ENCODE measurements at regions not wholly inside any gene's neighbourhood (a gene's known extent, or its start where the extent isn't known, plus 50 kb on each side); places are given as distances from the start of the nearest gene placed in this dataset.

GRCh38 chr3:72328755-72329277, 519.4 kb downstream of the SHQ1 start:
- DNase-seq: no peak
- no peaks in the 10 kb centered on the region for H3K27me3 Mint-ChIP-seq
- no peaks in the 10 kb centered on the region for H3K4me1 Mint-ChIP-seq
- no peaks in the 10 kb centered on the region for H3K9me3 Mint-ChIP-seq
- no peak overlapping the region for H3K4me3 Mint-ChIP-seq
- H3K36me3 Mint-ChIP-seq: no peaks in the 10 kb centered on the region
- H3K27ac Mint-ChIP-seq: no peak overlapping the region

GRCh38 chr3:72327008-72327407, 521.2 kb downstream of the SHQ1 start:
- H3K4me1 Mint-ChIP-seq: no peaks in the 10 kb centered on the region
- DNase-seq: no peak
- no peaks in the 10 kb centered on the region for H3K36me3 Mint-ChIP-seq

GRCh38 chr3:72324253-72324811, 523.9 kb downstream of the SHQ1 start:
- Mint-ChIP-seq H3K27ac (no peak overlapping the region), H3K36me3 (no peaks in the 10 kb centered on the region), H3K27me3 (no peaks in the 10 kb centered on the region), H3K4me3 (no peak overlapping the region), H3K9me3 (no peaks in the 10 kb centered on the region), H3K4me1 (no peaks in the 10 kb centered on the region)
- no peak for DNase-seq

More at GRCh38 chr3:72327008-72327407, 521.2 kb downstream of the SHQ1 start:
- Mint-ChIP-seq H3K9me3 (no peaks in the 10 kb centered on the region), H3K27me3 (no peaks in the 10 kb centered on the region), H3K27ac (no peak overlapping the region), H3K4me3 (no peak overlapping the region)

- H3K27ac Mint-ChIP-seq: no peak overlapping the region
- no peak overlapping the region for H3K4me3 Mint-ChIP-seq
- no peaks in the 10 kb centered on the region for H3K27me3 Mint-ChIP-seq
- H3K9me3 Mint-ChIP-seq: no peaks in the 10 kb centered on the region
- no peaks in the 10 kb centered on the region for H3K4me1 Mint-ChIP-seq
- H3K36me3 Mint-ChIP-seq: no peaks in the 10 kb centered on the region
- no peak for DNase-seq
Measured at GRCh38 chr3:72323773-72324172, 524.5 kb downstream of the SHQ1 start.

- DNase-seq: no peak
- H3K27ac Mint-ChIP-seq: no peak overlapping the region
- no peaks in the 10 kb centered on the region for H3K9me3 Mint-ChIP-seq
- H3K4me3 Mint-ChIP-seq: no peak overlapping the region
- H3K27me3 Mint-ChIP-seq: no peaks in the 10 kb centered on the region
- H3K36me3 Mint-ChIP-seq: no peaks in the 10 kb centered on the region
- no peaks in the 10 kb centered on the region for H3K4me1 Mint-ChIP-seq
Measured at GRCh38 chr3:72322264-72322976, 525.8 kb downstream of the SHQ1 start.

- Mint-ChIP-seq H3K27ac (no peak overlapping the region), H3K4me1 (no peaks in the 10 kb centered on the region), H3K27me3 (no peaks in the 10 kb centered on the region)
Measured at GRCh38 chr3:72320955-72321303, 527.3 kb downstream of the SHQ1 start.

GRCh38 chr3:72320095-72320954, 527.9 kb downstream of the SHQ1 start:
- H3K9me3 Mint-ChIP-seq: no peaks in the 10 kb centered on the region
- no peaks in the 10 kb centered on the region for H3K36me3 Mint-ChIP-seq
- H3K4me3 Mint-ChIP-seq: no peak overlapping the region
- H3K27ac Mint-ChIP-seq: no peak overlapping the region
- H3K4me1 Mint-ChIP-seq: no peaks in the 10 kb centered on the region
- DNase-seq: no peak
- no peaks in the 10 kb centered on the region for H3K27me3 Mint-ChIP-seq

More at GRCh38 chr3:72320955-72321303, 527.3 kb downstream of the SHQ1 start:
- DNase-seq: no peak
- no peak overlapping the region for H3K4me3 Mint-ChIP-seq
- no peaks in the 10 kb centered on the region for H3K9me3 Mint-ChIP-seq
- H3K36me3 Mint-ChIP-seq: no peaks in the 10 kb centered on the region

- H3K9me3 Mint-ChIP-seq: no peaks in the 10 kb centered on the region
- DNase-seq: no peak
- no peaks in the 10 kb centered on the region for H3K36me3 Mint-ChIP-seq
- H3K4me1 Mint-ChIP-seq: no peaks in the 10 kb centered on the region
- H3K27ac Mint-ChIP-seq: no peak overlapping the region
- H3K27me3 Mint-ChIP-seq: no peaks in the 10 kb centered on the region
- H3K4me3 Mint-ChIP-seq: no peak overlapping the region
Measured at GRCh38 chr3:72319194-72320094, 528.8 kb downstream of the SHQ1 start.

GRCh38 chr3:72318504-72319193, 529.6 kb downstream of the SHQ1 start:
- no peak overlapping the region for H3K4me3 Mint-ChIP-seq
- no peaks in the 10 kb centered on the region for H3K4me1 Mint-ChIP-seq
- no peaks in the 10 kb centered on the region for H3K36me3 Mint-ChIP-seq
- no peak for DNase-seq
- no peak overlapping the region for H3K27ac Mint-ChIP-seq
- H3K9me3 Mint-ChIP-seq: no peaks in the 10 kb centered on the region
- H3K27me3 Mint-ChIP-seq: no peaks in the 10 kb centered on the region

- no peaks in the 10 kb centered on the region for H3K4me1 Mint-ChIP-seq
- H3K27ac Mint-ChIP-seq: no peak overlapping the region
- no peak overlapping the region for H3K4me3 Mint-ChIP-seq
- DNase-seq: no peak
- no peaks in the 10 kb centered on the region for H3K27me3 Mint-ChIP-seq
- no peaks in the 10 kb centered on the region for H3K36me3 Mint-ChIP-seq
- H3K9me3 Mint-ChIP-seq: no peaks in the 10 kb centered on the region
Measured at GRCh38 chr3:72317491-72317890, 530.8 kb downstream of the SHQ1 start.

- Mint-ChIP-seq H3K9me3 (no peaks in the 10 kb centered on the region), H3K27me3 (no peaks in the 10 kb centered on the region), H3K27ac (no peak overlapping the region)
Measured at GRCh38 chr3:72316501-72317279, 531.6 kb downstream of the SHQ1 start.

GRCh38 chr3:72313308-72313707, 528.4 kb upstream of the PROK2 start:
- Mint-ChIP-seq H3K4me3 (no peak overlapping the region), H3K27me3 (no peaks in the 10 kb centered on the region), H3K27ac (no peak overlapping the region), H3K9me3 (no peaks in the 10 kb centered on the region), H3K36me3 (no peaks in the 10 kb centered on the region), H3K4me1 (peaks cover 21% of the 10 kb centered on the region)
- no peak for DNase-seq

More at GRCh38 chr3:72316501-72317279, 531.6 kb downstream of the SHQ1 start:
- peaks cover 1% of the 10 kb centered on the region for H3K4me1 Mint-ChIP-seq
- no peak for DNase-seq
- H3K4me3 Mint-ChIP-seq: no peak overlapping the region
- H3K36me3 Mint-ChIP-seq: no peaks in the 10 kb centered on the region

- Mint-ChIP-seq H3K27ac (no peak overlapping the region), H3K4me1 (peaks cover 21% of the 10 kb centered on the region), H3K27me3 (no peaks in the 10 kb centered on the region), H3K9me3 (no peaks in the 10 kb centered on the region), H3K4me3 (no peak overlapping the region), H3K36me3 (no peaks in the 10 kb centered on the region)
- no peak for DNase-seq
Measured at GRCh38 chr3:72312339-72312738, 527.4 kb upstream of the PROK2 start.

Measured in activated naive CD8-positive, alpha-beta T cell treated with anti-CD3 and anti-CD28 coated beads for 36 hours (primary cell).